Stimulated activated CD8-positive, alpha-beta memory T cell treated with anti-CD3 and anti-CD28 coated beads, Interleukin-12 subunit alpha, Interleukin-12 subunit beta, amount 100 ng/mL, for 1 hour (primary cell): ENCODE measurements at regions not wholly inside any gene's neighbourhood (a gene's known extent, or its start where the extent isn't known, plus 50 kb on each side); places are given as distances from the start of the nearest gene placed in this dataset.
"Not testable (repeated sequence)": the region's sequence is repeated elsewhere in the genome, so short reads cannot be mapped to it uniquely, and the experiment has no call there.

Source experiments
- DNase-seq: peaks from one replicate; pipeline ENCODE4 v3.0.0-alpha.2; 2020; ENCODE audit warnings: low read depth

DNA sequence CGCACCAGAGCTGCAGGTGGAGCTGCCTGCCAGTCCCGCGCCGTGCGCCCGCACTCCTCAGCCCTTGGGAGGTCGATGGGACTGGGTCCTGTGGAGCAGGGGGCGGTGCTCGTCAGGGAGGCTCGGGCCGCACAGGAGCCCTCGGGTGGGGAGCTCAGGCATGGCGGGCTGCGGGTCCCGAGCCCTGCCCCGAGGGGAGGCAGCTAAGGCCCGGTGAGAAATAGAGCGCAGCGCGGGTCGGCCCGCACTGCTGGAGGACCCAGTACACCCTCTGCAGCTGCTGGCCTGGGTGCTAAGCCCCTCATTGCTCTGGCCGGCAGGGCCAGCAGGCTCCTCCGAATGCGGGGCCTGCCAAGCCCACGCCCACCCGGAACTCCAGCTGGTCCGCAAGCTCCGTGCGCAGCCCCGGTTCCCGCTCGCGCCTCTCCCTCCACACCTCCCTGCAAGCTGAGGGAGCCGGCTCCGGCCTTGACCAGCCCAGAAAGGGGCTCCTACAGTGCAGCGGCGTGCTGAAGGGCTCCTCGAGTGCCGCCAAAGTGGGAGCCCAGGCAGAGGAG is 403.7 kb upstream of the KLHL1 start:
- DNase-seq: not testable (repeated sequence)

DNA sequence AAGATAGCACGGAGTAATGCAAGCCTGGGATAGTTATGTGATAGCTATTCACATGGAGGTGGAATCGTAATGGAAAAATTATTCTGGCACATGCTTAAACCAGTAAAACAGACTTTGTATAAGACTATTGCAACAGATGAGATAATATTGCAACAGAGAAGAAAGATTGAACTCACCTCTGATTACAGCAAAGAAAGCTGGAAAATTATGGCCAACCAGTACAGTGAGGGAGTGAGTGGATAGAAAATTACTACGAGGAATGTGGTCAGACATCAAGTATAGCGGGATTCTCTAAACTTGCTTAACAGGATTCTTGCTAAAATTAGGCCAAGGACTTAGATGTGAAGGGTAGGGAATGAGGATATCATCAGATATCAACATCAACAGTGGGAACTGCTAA is 397.6 kb upstream of the KLHL1 start:
- DNase-seq: no peak

DNA sequence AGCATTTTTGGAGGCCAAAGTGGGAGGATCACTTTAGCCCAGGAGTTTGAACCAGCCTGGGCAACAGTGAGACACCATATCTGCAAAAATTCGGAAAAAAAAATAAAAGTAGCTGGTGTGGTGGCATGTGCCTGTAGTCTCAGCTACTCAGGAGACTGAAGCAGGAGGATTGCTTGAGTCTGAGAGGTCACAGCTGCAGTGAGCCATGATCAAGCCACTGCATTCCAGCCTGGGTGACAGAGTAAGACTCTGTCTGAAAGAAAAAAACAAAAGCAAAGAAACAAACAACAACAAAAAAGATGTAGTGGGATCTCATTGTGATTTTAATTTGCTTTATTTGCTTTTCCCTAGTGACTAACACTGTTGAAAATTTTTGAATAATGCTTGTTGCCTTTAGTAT is 394.7 kb upstream of the KLHL1 start:
- no peak for DNase-seq

DNA sequence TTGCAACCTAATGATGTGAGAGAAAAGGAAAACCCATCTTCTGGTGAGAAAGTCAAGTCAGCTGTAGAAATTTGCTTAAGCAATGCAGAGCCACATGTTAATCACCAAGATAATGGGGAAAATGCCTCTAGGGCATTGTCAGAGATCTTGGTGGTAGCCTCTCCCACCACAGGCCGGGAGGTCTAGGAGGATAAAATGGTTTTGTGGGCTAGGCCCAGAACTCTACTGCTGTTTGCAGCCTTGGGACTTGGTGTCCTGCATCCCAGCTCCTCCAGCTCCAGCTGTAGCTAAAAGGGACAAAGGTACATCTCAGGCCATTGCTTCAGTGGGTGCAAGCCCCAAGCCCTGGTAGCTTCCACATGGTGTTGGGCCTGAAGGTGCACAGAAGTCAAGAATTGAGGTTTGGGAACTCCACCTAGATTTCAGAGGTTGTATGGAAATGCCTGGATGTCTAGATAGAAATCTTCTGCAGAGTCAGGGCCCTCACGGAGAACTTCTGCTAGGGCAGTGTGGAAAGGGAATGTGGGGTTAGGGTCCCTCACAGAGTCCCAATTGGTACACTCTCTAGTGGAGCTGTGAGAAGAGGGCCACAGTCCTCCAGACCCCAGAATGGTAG is 382.2 kb upstream of the KLHL1 start:
- no peak for DNase-seq

DNA sequence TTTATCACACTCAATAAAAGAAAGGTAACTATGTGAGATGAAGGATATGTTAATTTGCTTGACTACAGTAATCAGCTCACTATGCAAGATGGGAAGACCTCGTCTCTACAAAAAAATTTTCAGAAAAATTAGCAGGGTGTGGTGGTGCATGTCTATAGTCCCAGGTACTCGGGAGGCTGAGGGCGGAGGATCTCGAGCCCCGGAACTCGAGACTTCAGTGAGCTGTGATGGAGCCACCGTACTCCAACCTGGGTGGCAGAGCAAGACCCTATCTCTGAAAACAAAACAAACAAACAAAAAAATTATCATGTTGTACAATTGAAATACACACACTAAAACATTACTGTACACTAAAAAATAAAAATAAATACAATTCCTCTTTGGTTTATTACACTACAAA is 376.7 kb upstream of the KLHL1 start:
- no peak for DNase-seq

DNA sequence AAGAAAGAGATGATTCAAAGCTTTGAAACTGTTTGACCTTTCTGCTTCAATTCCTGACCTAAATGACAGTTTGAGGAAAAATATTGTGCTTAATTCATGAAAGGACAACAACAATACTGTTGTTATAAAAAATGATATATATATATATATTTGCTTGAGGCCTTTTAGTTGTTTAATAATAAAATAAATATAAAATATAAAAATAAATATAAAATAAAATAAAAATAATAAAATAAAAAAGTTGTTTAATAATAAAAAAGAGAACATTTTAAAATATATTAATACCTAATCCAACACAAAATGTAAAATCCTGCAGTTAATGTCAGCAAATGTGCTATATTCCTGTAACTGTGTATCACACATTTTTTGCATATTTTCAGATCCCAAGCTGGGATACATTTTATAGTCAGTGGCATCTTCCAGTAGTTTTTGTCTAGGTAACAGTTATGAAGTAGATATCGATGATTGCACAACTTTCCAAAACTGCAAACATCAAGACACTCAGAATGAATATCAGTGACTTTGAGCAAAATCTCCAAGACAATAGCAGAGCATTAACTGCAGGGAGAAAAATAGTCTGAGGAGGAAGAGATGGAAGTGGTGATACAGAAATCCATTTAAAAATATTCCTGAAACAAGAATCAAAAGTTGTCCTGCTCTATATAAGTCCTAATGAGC is 375.5 kb upstream of the KLHL1 start:
- no peak for DNase-seq

DNA sequence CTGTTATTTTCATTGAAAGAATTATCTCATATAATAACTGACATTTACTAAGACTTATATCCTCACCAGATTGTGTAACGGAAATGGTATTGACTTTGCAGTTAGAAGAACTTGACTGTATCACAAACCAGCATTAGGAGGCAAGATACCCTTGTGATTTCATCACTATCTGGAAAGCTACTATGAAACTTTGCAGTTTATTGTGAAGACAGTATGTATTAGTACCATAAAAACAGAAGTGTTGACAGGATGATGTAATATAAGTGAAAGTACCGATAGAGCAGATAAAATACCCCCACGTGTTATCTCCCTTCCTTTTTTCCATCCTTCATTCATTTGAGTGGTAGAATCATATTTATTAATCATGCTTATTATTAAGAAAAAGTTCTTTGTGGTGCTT is 365.7 kb upstream of the KLHL1 start:
- DNase-seq: no peak

DNA sequence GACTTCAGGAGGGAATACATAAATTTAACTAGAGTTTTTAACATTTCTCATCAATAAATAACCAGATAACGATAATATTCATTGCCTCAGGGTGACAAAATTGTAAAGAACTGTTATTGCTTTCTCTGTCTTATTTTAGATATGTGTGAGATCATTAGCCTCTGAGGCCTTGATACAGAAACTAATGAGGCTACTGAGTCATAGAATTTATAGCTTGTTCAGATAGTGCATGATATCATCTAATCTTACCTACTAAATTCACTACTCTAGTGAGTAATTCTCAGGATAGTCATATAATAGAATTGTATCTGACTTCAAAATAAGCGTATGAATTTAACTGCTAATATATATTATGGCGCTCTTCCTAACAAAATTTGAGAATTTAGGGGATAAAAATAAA is 360.8 kb upstream of the KLHL1 start:
- no peak for DNase-seq

DNA sequence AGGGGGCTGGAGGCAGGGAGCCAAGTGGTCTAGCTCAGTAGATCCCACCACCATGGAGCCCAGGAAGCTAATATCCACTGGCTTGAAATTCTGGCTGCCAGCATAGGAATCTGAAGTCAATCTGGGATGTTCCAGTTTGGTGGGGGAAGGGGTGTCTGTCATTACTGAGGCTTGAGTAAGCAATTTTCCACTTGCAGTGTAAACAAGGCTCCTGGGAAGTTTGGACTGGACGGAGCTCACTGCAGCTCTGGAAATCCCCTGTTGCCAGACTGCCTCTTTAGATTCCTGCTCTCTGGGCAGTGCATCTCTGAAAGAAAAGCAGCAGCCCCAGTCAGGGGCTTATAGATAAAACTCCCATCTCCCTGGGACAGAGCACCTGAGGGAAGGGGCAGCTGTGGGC is 349.2 kb upstream of the KLHL1 start:
- DNase-seq: no peak

DNA sequence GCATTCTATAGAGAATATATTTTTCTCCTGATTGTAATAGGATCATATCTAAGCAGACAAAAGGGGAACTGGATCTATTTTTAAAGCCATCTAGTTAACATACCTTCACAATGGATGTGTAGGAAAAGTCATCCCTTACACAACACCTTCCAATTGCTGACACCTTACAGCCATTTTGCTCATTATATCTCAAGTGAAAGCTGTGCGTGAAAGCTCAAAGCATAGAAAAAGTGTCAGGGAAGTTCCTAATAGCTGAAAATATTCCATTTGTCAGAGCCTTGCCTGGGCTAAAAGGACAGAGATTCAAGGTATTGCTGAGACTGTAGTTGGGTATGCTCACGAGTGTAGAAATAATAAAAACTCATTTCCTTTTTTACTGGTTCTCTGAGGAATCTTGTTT is 340.6 kb upstream of the KLHL1 start:
- no peak for DNase-seq

DNA sequence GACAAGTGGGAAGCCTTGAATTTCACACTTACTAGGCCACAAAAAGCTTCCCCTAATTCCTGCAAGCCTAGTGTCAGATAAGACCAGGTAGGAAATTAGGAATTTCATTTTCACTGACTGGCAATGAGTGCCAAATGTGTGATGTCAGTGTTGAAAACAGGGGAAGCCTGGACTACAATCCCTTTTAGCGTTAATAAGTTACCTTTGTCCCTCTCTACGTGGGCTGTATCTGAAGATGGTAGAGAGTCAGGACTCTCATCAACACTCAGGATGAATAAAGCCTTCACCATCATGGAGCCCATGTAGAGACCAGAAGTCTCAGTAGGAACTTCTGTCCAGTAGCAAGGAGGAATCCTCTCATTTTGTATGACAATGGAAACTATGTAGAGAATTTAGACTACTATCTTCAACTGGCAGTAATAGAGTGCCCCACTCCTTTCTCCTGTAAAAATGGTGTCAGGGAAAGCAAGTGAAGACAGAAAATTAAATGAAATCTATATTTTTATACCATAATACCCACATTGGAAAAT is 324.1 kb upstream of the KLHL1 start:
- no peak for DNase-seq

DNA sequence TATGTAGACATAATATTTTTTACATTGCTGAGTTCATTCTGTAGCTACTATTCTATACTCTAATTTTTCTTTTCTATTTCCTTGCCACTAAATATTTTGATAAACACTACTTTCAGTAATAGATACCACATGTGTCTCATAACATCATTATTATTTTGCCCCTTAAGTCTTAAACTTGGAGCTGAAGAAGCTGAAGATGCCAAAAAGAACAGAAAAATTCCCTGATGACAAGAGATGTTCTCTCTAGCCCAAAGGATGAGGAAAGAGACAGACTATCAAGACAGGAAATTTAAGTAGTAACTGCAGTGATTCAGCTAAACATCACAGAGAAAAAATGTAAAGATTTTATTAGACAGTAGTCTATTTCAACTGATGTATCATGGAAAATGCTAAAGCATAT is 322.0 kb upstream of the KLHL1 start:
- DNase-seq: no peak

DNA sequence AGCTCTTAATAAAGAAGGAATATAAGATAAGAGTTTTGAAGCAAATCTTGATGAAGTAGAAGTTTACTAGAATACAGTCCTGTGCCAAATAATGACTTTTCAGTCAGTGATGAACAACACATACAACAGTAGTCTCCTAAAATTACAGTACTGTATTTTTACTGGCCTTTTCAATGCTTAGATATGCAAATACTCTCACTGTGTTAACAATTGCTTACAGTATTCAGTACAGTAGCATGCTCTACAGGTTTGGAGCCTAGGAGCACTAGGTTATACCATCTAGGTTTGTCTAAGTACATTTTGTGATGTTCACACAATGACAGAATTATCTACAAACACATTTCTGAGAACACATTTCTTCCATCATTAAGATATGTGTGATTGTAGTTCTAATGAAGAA is 316.7 kb upstream of the KLHL1 start:
- DNase-seq: no peak

DNA sequence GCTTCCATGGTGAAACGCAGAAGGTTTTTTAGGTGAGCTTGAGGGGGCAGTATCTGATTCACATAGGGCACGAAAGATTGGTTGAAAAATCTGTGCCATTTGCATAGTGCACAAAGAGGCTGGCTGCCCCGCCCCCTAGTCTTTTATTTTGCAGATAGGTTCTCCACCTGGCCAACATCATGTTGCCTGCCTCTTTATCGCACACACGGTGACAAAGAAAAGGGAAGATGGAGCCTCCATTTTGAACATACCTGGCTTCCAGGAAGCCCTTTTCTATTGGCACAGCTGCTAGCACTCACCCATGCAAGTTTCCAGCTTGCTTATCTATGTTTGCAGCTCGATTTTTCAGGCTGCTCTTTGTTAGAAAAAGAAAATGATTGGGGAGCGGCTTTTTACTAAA is 316.2 kb upstream of the KLHL1 start:
- DNase-seq: no peak

DNA sequence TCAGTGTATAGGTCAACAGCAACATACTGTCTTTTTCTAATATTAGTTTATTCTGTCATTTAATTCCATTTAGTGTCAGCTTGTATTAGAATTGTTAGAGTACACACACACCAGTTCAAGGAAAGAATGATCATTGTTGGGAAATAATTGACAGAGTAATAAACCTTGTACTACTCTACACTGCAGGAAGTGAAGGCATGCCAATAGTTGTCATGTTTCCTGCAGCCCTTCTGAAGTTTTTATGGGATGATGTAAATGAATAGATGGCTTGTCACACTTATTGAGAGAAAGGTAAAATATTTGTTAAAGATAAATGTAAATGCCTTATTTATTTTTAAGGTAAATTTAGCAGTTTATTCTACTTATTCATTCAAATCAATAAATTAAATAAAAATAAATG is 306.9 kb upstream of the KLHL1 start:
- no peak for DNase-seq

DNA sequence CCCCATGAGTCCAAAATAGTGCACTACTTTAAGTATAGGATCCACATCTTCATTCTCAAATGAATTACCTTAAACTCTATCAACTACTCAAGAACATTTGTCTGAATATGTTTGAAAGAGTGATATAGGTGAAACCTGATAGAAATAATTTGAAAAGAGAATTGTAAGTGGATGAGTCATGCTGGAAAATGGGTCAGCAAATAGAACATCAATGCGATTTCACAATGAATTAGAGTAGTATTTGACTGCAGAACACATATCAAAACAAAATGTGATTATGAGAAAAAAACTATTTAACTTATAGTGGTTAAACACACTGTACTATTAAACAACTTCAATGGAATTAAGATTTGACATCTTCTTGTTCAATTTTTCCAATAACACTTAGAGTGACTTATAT is 300.6 kb upstream of the KLHL1 start:
- DNase-seq: no peak

DNA sequence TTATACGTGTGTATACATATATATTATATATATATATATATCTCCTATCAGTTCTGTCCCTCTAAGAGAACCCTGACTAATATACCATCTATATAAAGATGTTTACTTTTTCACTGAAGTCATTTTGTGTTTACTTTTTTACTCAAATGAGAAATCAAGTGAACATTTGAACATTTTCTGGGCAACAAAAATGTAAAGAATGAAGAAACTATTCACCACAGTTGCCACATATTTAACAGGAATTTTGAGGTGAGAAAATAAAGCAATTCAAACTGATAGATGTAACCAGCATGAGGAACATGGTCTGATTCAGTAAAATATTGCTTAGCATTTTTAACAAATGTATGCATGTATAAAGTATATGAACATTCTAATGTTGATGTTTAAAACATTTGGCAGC is 299.2 kb upstream of the KLHL1 start:
- no peak for DNase-seq

DNA sequence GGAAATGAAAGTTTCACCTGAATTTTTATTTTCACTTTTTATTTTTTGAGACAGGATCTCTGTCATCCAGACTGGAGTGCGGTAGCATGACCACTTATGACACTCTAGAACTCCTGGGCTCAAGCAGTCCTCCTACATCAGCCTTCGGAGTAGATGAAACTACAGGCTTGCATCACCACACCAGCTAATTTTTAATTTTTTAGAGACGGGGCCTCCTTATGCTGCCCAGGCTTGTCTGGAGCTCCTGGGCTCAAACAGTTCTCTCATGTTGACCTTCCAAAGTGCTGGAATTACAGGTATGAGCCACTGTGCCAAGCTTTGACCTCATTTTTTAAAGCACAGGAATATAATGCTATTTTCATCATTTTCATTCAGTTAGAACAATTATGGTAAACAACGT is 297.0 kb upstream of the KLHL1 start:
- DNase-seq: no peak

DNA sequence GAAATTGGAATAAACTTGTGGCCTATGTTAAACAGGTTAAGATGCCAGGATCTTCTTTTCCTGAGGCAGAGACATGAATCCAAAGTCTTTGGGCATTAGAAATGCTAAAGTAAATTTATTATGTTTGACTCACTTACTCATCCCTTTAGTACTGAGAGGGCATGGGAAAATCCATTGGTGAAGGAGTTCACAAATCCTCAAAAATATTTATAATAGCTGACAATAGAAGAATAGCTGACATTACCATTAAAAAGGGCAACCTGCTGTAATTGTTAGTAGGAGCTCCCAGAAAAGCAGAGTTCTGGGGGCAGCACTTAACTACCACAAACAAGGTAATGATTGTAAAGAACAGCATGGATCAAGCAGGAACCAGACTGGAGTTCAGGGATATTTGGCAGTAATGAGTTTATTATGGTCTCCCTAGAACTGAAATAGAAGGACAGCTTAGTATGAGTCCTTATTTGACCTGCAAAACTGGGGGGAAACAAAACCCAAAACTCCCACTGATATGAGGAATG is 285.8 kb upstream of the KLHL1 start:
- DNase-seq: no peak

DNA sequence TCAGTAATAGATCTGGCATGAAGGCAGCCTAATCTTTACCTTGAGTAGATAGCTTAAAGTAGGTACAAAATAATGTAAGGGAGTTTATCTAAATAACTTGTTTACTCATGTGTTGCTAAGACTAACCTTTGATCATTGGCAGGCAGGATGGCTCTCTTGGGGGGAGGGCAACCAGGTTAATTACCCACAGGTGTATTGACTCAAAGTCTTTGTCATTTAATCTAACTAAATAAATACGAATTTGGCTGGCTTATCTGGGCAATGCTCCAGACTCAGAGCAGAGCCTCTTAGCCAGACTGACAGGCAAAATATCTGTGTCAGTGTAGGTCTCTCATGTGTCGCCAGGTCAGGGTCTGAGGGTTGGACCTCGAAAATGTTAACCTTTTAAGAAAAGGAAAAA is 283.4 kb upstream of the KLHL1 start:
- no peak for DNase-seq

DNA sequence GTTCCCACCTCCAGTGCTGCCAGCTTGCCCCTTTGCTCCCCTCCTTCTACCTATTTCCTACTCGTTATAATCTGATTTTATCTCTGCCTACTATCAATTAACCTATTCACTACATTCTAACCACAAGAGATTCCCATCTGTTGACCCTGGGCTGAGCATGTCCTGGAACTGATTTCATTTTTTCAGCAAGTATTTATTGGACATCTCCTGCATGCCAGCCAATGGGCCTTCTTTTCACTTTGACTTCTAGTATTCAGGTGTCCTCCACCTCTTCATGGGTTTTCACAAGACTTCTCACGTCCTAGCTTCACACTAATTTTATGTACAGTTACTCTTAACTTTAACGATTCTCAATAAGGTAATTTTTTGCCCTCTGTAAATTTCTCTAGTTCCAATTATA is 282.7 kb upstream of the KLHL1 start:
- DNase-seq: no peak

DNA sequence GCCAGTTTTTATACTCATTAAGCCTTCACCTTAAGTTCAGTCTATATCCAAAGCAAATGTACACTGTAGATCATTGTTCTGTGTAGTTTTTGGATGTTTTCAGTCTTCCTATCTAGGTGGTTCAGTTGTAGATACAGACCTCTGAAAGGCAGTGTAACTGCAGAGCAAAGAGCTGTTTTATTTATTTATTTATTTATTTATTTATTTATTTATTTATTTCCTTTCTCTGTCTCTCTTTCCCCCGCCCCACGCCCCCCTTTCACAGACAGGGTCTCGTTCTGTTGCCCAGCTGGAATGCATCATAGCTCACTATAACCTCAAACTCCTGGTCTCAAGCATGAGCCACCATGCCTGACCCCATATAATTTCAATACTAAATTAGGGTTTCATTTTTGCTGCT is 281.8 kb upstream of the KLHL1 start:
- no peak for DNase-seq

DNA sequence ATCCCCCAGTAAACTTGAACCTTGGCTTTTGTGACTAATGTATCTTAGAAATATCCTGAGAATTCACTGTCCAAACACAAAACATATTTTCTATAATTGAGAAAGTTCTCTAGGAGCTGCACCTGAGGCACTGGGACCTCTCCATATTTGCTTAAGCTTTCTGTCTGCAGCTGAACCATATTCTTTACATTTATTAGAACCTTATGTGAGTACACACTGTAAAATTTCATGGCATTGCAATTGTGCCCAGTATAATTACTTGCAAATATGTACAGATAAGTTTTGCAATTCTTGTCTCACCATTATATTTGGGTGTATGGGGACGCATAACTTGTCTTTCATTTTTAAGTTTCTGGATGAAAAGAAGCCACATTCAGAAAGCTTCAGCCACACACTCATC is 280.7 kb upstream of the KLHL1 start:
- no peak for DNase-seq

DNA sequence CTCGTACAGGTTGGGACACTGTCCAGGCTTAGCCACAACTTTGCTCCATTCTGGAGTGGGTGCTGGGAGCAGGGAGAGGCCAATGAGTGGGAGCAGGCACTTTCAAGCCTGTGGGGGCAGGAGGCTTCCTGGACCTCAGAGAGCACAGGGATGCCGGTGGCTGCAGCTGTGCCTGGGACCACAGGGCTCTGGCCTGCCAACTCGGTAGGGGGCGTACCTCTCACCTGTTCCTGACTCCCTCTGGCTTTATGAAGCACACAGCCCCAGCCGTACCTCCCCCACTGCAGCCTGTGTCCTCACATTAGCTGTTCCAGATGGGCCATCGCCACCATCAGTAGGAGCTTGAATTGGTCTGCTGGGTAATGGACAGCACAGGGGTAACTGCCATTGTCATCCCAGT is 278.7 kb upstream of the KLHL1 start:
- no peak for DNase-seq
